Body of pancreas (tissue), 4 donors: ENCODE measurements at regions not wholly inside any gene's neighbourhood (a gene's known extent, or its start where the extent isn't known, plus 50 kb on each side); places are given as distances from the start of the nearest gene placed in this dataset.

Experiments used
- ATAC-seq: fragments of 150-250 bp; one replicate; pipeline ENCODE4 v1.9.1; 2016
- DNase-seq, 4 donors: peaks; one replicate each; pipeline ENCODE4 v3.0.0-alpha.2; 2019
- H3K27ac ChIP-seq, 4 donors: fragments of 200-600 bp; sonication (generic); 1 replicate in 3 of 4; 2 replicates in 1 of 4; pipeline versions ENCODE4 v1.5.1 to v1.6.1; 2016 to 2019; ENCODE audit warnings: mild to moderate bottlenecking in 1 of 4, mixed read lengths in 1 of 4, moderate library complexity in 1 of 4
- H3K27me3 ChIP-seq, 2 donors: fragments of 200-600 bp; sonication (generic); one replicate each; pipeline ENCODE4 v1.6.0; 2016; ENCODE audit warnings: mild to moderate bottlenecking in 1 of 2
- H3K36me3 ChIP-seq, 2 donors: fragments of 200-600 bp; sonication (generic); replicated peaks in 1 of 2; 2 replicates each; pipeline ENCODE4 v1.5.1; 2016; ENCODE audit warnings: low read depth in 2 of 2; ENCODE audit not compliant: insufficient read depth in 1 of 2
- H3K4me1 ChIP-seq: fragments of 200-600 bp; sonication (generic); one replicate; pipeline ENCODE4 v1.6.0; 2016
- H3K4me3 ChIP-seq, 2 donors: fragments of 200-600 bp; sonication (generic); 1 replicate in 1 of 2; 2 replicates in 1 of 2; pipeline ENCODE4 v1.5.1; 2016 to 2019
- H3K9me3 ChIP-seq, 3 donors: fragments of 200-600 bp; sonication (generic); 1 replicate in 2 of 3; 2 replicates in 1 of 3; pipeline ENCODE4 v1.5.1; 2016
- POLR2A ChIP-seq, 3 donors: fragments of 450-650 bp; IDR thresholded peaks; one replicate each; pipeline ENCODE4 v1.6.1; 2016; ENCODE audit warnings: antibody characterized with exemption in 3 of 3, mild to moderate bottlenecking in 2 of 3
- WGBS, 2 donors: methylation state at CpG; one replicate each; pipeline ENCODE4 v1.1.5; 2017; 5-methylcytosine and 5-hydroxymethylcytosine counted together
- intact Hi-C: fragments of 100-400 bp; cut with DNase I; formaldehyde crosslinking; loops from one replicate; pipeline ENCODE4 v1.15.1; 2023
- TF ChIP-seq, protein P1 (sequence below), 7 experiments: fragments of 450-650 bp in 4 of 7; fragments of 200-600 bp in 3 of 7; sonication (generic) in 3 of 7; IDR thresholded peaks; one replicate each; pipeline ENCODE4 v1.5.1; 2016 to 2019; ENCODE audit warnings: antibody characterized with exemption in 7 of 7

DNA sequence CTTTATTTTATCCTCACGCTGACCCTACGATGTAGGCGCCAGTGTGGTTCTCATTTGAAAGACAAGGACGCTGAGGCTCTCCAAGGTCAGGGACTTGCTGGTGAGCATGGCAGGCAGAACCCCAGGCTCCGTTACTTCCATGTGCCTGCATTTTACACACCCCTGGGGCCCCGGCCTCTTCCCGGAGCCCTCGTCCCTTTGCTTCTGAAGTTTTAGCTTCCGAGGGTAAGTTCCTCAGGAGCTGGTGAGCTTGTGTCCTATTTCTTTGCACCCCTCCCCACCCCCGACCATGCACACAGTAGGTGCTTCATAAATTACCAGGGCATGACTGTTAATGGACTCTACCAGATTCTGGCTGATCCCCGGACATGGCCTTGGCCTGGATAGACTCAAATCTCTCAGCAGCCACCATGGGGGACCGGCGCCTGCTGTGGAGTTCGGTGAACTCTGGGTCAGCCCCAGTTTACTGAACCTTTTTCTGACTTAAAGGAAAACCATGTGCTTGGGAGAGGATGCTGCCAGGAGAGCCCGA lies 59.3 kb upstream of the RNU6ATAC start:
- intact Hi-C loops: no loop called here
- Histone ChIP-seq H3K4me3 (no peak overlapping the region), H3K9me3 (no peaks in the 10 kb centered on the region), H3K27me3 (no peaks in the 10 kb centered on the region), H3K36me3 (no peaks in the 10 kb centered on the region), H3K4me1 (peaks cover 4% of the 10 kb centered on the region), H3K27ac (no peak overlapping the region)
- 68 to 72% methylated on average over 15 of the region's 15 CpGs for WGBS, 2 donors
- no peak for DNase-seq
- ATAC-seq: no peak
- TF ChIP-seq, protein P1, sequence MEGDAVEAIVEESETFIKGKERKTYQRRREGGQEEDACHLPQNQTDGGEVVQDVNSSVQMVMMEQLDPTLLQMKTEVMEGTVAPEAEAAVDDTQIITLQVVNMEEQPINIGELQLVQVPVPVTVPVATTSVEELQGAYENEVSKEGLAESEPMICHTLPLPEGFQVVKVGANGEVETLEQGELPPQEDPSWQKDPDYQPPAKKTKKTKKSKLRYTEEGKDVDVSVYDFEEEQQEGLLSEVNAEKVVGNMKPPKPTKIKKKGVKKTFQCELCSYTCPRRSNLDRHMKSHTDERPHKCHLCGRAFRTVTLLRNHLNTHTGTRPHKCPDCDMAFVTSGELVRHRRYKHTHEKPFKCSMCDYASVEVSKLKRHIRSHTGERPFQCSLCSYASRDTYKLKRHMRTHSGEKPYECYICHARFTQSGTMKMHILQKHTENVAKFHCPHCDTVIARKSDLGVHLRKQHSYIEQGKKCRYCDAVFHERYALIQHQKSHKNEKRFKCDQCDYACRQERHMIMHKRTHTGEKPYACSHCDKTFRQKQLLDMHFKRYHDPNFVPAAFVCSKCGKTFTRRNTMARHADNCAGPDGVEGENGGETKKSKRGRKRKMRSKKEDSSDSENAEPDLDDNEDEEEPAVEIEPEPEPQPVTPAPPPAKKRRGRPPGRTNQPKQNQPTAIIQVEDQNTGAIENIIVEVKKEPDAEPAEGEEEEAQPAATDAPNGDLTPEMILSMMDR (IDR thresholded peaks at IDR 0.05): no peak
- TF ChIP-seq POLR2A (IDR thresholded peaks at IDR 0.05): no peak

DNA sequence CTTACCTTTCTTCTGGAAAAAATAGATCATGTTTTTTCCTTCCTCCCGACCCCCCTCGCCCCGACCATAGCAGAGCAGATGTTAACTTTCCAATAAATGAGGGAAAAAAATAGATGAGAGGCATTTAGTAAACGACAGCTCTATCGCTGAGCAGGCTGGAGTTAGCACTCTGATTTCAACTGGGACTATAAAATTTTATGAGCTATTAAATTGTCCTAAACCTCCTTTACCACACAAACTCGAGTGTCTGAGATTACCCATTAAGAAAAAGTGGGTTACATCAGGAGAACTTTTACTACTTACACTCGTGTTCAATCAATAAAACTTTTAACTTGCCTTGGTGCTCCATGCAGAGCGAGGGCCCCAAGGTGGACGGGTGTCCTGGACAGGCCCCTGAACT lies 59.8 kb upstream of the RNU6ATAC start:
- Histone ChIP-seq H3K27ac (no peak overlapping the region), H3K4me3 (no peak overlapping the region), H3K4me1 (peaks cover 4% of the 10 kb centered on the region), H3K9me3 (no peaks in the 10 kb centered on the region), H3K36me3 (no peaks in the 10 kb centered on the region), H3K27me3 (no peaks in the 10 kb centered on the region)
- ATAC-seq (no peak), DNase-seq (no peak)
- no peak for TF ChIP-seq POLR2A (IDR thresholded peaks at IDR 0.05)
- TF ChIP-seq, protein P1 (IDR thresholded peaks at IDR 0.05): no peak
- WGBS, 2 donors: 50 to 59% methylated on average over 9 of the region's 9 CpGs
- intact Hi-C loops: no loop called here

DNA sequence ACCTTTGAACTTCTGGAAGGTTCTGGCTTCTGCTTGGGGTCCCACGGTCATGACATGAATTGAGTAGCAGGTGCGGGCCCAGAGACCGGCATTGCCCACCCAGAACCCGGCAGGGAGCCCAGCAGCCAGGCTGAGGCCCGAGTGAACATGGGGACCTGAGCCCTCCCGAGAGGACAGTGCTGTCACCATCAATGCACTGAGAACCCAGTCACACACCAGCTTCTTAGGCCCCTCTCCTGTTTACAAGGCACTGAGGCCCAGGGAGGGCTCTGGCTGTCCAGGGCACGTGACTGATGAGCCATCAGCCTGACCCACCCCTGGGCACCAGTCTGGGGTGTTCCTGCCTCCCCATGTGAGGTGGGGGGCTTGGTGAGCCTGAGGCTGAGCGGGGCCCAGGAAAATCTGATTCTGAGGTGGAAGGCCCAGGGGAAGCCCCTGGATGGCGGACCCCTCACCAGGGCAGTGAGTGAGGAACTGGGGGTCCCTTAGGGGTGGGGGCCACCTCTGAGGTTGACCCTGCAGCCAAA lies 60.3 kb upstream of the RNU6ATAC start:
- no peak overlapping the region for H3K27ac ChIP-seq
- DNase-seq: no peak
- H3K27me3 ChIP-seq: no peaks in the 10 kb centered on the region
- WGBS, 2 donors: 73 to 75% methylated on average over 3 to 9 of the region's 9 CpGs
- H3K4me3 ChIP-seq: no peak overlapping the region
- no peaks in the 10 kb centered on the region for H3K9me3 ChIP-seq
- H3K4me1 ChIP-seq: peaks cover 4% of the 10 kb centered on the region
- no peak for ATAC-seq
- intact Hi-C loops: no loop called here
- H3K36me3 ChIP-seq: no peaks in the 10 kb centered on the region
- TF ChIP-seq, protein P1 (IDR thresholded peaks at IDR 0.05): no peak
- TF ChIP-seq POLR2A (IDR thresholded peaks at IDR 0.05): no peak

DNA sequence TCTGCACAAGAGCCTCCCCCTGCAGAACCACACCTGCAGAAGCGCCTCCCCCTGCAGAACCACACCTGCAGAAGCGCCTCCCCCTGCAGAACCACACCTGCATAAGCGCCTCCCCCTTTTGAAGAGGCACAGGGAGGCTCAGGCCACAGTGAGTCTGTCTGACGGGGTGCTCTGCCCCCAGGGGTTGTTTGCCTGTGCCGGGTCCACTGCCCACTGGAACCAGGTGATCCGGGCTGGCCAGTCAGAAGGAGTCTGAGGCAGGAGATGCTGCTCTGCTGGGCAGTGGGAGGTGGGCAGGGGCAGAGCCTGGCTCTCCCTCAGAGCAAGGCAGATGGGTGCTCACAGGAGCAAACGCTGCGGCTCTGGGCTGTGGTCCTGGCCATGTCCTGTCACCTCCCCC lies 60.8 kb upstream of the RNU6ATAC start:
- ATAC-seq: no peak
- no peak for DNase-seq
- no peak overlapping the region for H3K27ac ChIP-seq
- peaks cover 4% of the 10 kb centered on the region for H3K4me1 ChIP-seq
- no peaks in the 10 kb centered on the region for H3K36me3 ChIP-seq
- intact Hi-C loops: no loop called here
- no peaks in the 10 kb centered on the region for H3K9me3 ChIP-seq
- H3K27me3 ChIP-seq: no peaks in the 10 kb centered on the region
- H3K4me3 ChIP-seq: no peak overlapping the region
- TF ChIP-seq, protein P1 (IDR thresholded peaks at IDR 0.05): no peak
- TF ChIP-seq POLR2A (IDR thresholded peaks at IDR 0.05): no peak
- WGBS, 2 donors: 60 to 85% methylated on average over 2 to 5 of the region's 8 CpGs

DNA sequence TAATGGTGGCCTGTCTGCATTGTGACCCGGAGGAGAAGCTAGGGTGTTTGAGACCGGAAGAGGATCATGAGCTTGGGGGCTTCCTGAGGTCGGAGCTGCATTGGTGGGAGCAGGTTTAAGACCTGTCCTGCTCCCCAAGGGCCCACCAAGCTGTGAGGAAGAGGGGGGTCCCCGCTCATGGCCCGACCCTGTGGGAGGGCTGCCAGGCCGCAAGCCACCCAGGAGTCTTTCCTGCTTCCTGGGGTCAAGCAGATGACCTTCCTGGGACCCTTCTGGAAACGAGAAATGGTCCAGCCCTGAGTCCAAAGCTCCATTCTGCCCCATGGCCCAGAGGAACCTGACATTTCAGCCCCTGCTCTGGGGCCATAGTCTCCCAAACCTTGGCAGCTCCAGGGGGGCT lies 61.5 kb upstream of the RNU6ATAC start:
- Histone ChIP-seq H3K27me3 (no peaks in the 10 kb centered on the region), H3K9me3 (no peaks in the 10 kb centered on the region), H3K4me1 (peaks cover 4% of the 10 kb centered on the region), H3K4me3 (no peak overlapping the region), H3K27ac (no peak overlapping the region), H3K36me3 (no peaks in the 10 kb centered on the region)
- 56 to 57% methylated on average over 7 of the region's 7 CpGs for WGBS, 2 donors
- DNase-seq (no peak), ATAC-seq (no peak)
- TF ChIP-seq, protein P1 (IDR thresholded peaks at IDR 0.05): no peak
- TF ChIP-seq POLR2A (IDR thresholded peaks at IDR 0.05): no peak
- intact Hi-C loops: no loop called here
